Left lung (tissue), 4 donors: ENCODE measurements at regions not wholly inside any gene's neighbourhood (a gene's known extent, or its start where the extent isn't known, plus 50 kb on each side); places are given as distances from the start of the nearest gene placed in this dataset.

Experiments
- ATAC-seq: fragments of 200-7000 bp; cut with Tn5 transposase; one replicate; pipeline ENCODE4 v1.9.1; 2020; ENCODE audit warnings: moderate library complexity
- DNase-seq, 4 donors: peaks; one replicate each; pipeline ENCODE4 v3.0.0-alpha.2; 2013 to 2020
- H3K27ac ChIP-seq, 2 donors: fragments of 200-600 bp; sonication (generic) in 1 of 2; one replicate each; pipeline versions ENCODE4 v1.5.0 to v1.8.0; 2020 to 2021
- H3K27me3 ChIP-seq, 2 donors: fragments of 200-600 bp; sonication (generic) in 1 of 2; one replicate each; pipeline versions ENCODE4 v1.5.0 to v1.8.0; 2020 to 2021
- H3K36me3 ChIP-seq, 2 donors: fragments of 200-600 bp; sonication (generic) in 1 of 2; one replicate each; pipeline versions ENCODE4 v1.5.0 to v1.8.0; 2020 to 2021
- H3K4me1 ChIP-seq, 2 donors: fragments of 200-600 bp; one replicate each; pipeline ENCODE4 v1.8.0; 2021
- H3K4me3 ChIP-seq, 2 donors: fragments of 200-600 bp; sonication (generic) in 1 of 2; one replicate each; pipeline versions ENCODE4 v1.5.0 to v1.8.0; 2020 to 2021; ENCODE audit warnings: mild to moderate bottlenecking in 1 of 2
- H3K9me3 ChIP-seq, 2 donors: fragments of 200-600 bp; sonication (generic) in 1 of 2; one replicate each; pipeline versions ENCODE4 v1.5.0 to v1.8.0; 2020 to 2021
- intact Hi-C, 2 donors: fragments of 100-400 bp; cut with DNase I; formaldehyde crosslinking; loops; one replicate each; pipeline versions ENCODE4 v1.11.2 to v1.14.2; 2022
- TF ChIP-seq, protein P1 (sequence below), 2 donors: fragments of 200-600 bp; sonication (generic) in 1 of 2; IDR thresholded peaks; one replicate each; pipeline versions ENCODE4 v1.5.0 to v1.8.0; 2021; ENCODE audit warnings: antibody characterized with exemption in 2 of 2
- donor health status: DM: no; HTN: yes; CAD: no.
- donor health status: DM: no; HTN: no; CAD: no.

DNA sequence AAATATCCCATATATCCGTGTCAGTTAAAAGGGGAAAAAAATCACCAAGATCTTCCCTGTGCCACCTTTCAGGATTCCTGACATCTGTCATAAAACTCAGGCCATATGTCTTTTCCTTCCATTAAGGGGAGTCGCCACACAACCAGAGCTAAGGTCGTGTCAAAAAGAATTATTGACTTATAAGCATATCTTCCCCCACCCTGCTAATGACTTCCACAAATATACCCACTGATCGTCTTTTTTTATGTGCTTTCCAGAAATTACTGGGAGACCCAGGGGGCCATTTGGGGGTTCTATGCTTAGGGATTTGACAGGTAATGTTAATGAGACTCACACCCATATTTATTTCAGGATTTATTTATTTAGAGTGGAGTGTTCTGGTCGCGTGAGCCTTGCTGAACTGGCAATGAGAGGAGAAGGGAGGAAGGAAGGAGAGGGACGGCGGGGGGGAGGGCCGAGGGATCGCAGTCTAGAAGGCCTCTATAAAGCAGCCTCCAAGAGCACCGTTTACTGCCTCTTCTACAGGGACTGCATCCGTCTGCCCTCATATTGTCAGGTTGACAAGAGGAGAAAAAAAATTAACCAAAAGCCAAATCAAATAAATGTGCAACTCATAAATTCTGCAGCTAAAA, 135.7 kb upstream of the MGMT start:
- Histone ChIP-seq H3K27me3 (peaks cover 0 to 50% of the 10 kb centered on the region in 2 donors), H3K4me3 (no peak overlapping the region), H3K9me3 (no peaks in the 10 kb centered on the region), H3K27ac (no peak overlapping the region), H3K4me1 (no peaks in the 10 kb centered on the region), H3K36me3 (no peaks in the 10 kb centered on the region)
- intact Hi-C loops: no loop called here
- ATAC-seq: no peak
- TF ChIP-seq, protein P1, sequence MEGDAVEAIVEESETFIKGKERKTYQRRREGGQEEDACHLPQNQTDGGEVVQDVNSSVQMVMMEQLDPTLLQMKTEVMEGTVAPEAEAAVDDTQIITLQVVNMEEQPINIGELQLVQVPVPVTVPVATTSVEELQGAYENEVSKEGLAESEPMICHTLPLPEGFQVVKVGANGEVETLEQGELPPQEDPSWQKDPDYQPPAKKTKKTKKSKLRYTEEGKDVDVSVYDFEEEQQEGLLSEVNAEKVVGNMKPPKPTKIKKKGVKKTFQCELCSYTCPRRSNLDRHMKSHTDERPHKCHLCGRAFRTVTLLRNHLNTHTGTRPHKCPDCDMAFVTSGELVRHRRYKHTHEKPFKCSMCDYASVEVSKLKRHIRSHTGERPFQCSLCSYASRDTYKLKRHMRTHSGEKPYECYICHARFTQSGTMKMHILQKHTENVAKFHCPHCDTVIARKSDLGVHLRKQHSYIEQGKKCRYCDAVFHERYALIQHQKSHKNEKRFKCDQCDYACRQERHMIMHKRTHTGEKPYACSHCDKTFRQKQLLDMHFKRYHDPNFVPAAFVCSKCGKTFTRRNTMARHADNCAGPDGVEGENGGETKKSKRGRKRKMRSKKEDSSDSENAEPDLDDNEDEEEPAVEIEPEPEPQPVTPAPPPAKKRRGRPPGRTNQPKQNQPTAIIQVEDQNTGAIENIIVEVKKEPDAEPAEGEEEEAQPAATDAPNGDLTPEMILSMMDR (IDR thresholded peaks at IDR 0.05): no peak
- DNase-seq: no peak

DNA sequence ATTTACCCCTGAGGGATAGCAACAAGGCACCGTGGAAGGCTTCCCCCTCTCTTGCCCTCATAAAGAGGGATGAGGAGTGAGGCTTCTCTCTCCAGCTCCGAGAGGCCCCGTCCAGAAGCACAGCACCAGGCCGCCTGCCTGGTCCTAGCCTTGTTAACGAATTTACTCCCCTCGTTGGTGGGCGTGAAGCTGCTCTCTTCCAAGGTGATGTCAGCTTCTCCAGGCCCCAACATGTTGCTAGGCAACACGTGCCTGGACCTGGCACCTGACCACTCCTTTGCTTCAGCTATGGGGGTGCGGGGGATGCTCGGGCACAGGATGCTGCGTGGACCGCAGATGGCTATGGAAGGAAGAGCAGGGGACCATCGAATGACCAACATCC, 135.2 kb upstream of the MGMT start:
- ATAC-seq (no peak), DNase-seq (no peak)
- H3K27ac ChIP-seq: no peak overlapping the region
- no peaks in the 10 kb centered on the region for H3K9me3 ChIP-seq
- H3K4me3 ChIP-seq: no peak overlapping the region
- no peaks in the 10 kb centered on the region for H3K36me3 ChIP-seq
- H3K27me3 ChIP-seq: peaks cover 0 to 45% of the 10 kb centered on the region in 2 donors
- TF ChIP-seq, protein P1 (IDR thresholded peaks at IDR 0.05): no peak
- H3K4me1 ChIP-seq: no peaks in the 10 kb centered on the region
- intact Hi-C loops: no loop called here

DNA sequence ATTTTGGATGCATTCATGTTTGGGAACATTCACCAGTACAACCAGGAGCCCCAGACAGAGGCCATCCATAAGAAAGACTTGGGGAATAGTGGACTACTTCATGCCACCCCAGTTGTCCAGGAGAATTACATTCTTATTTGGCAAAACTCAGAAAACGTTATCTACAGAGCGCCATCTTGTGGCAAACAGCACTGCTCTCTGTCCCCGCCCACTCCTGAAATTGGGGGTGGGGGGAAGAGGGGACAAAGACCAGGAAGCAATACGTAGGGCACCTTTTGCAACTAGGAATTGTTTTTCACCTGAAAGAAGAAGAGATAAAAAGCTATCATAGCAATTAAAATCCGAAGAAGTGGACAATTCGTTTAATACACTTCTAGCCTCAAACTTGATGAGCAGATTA, 134.6 kb upstream of the MGMT start:
- TF ChIP-seq, protein P1 (IDR thresholded peaks at IDR 0.05): peak; percentile 21 to 23
- Histone ChIP-seq H3K27me3 (peaks cover 0 to 44% of the 10 kb centered on the region in 2 donors), H3K4me3 (no peak overlapping the region), H3K4me1 (no peaks in the 10 kb centered on the region), H3K9me3 (no peaks in the 10 kb centered on the region), H3K27ac (no peak overlapping the region), H3K36me3 (no peaks in the 10 kb centered on the region)
- intact Hi-C loops: no loop called here
- ATAC-seq (no peak), DNase-seq (peak in 1 of 4 donors; percentile 14)

DNA sequence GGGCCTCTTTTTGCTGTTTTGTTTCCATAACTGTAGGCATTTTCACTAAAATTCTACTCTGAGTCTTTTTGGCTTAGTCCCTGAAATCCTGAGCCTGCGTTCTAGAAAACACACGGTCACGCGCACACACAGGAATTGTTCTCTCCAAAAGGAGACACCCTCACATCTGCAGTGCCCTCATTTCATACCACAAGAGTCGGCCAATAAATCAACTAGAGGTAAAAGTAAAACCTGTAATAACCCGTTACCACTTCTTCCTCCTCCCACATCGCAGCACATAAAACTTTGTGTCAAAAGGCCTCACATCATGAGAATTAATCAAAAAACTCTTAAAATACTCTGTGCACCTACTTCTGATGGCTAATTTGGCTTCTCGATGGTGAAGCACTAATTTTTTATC, 133.3 kb upstream of the MGMT start:
- DNase-seq: no peak
- H3K4me3 ChIP-seq: no peak overlapping the region
- H3K27ac ChIP-seq: no peak overlapping the region
- H3K9me3 ChIP-seq: no peaks in the 10 kb centered on the region
- H3K27me3 ChIP-seq: peaks cover 0 to 44% of the 10 kb centered on the region in 2 donors
- TF ChIP-seq, protein P1 (IDR thresholded peaks at IDR 0.05): no peak
- no peak for ATAC-seq
- H3K36me3 ChIP-seq: no peaks in the 10 kb centered on the region
- intact Hi-C loops: no loop called here
- H3K4me1 ChIP-seq: no peaks in the 10 kb centered on the region

DNA sequence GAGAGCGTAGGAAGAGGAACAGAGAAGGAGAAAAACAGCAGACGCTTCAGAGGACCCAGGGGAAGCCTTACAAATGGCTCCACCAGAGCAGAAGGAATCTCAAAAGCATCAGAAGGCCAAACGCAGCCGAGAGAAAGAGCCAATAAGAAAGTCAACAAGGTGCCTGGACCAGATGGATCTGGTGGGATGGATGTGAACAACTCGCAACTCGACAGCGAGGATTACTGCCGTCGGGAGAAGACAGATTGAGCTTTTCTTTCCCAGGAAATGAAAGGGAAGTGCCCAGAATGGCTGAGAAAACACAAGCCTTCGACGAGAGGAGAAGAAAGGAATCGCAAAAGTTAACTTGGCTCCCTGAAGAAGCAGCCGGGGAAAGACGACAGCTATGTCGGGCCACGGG, 132.8 kb upstream of the MGMT start:
- TF ChIP-seq, protein P1 (IDR thresholded peaks at IDR 0.05): no peak
- peaks cover 0 to 44% of the 10 kb centered on the region in 2 donors for H3K27me3 ChIP-seq
- ATAC-seq (no peak), DNase-seq (no peak)
- no peaks in the 10 kb centered on the region for H3K9me3 ChIP-seq
- no peak overlapping the region for H3K4me3 ChIP-seq
- intact Hi-C loops: no loop called here
- no peak overlapping the region for H3K27ac ChIP-seq
- no peaks in the 10 kb centered on the region for H3K4me1 ChIP-seq
- no peaks in the 10 kb centered on the region for H3K36me3 ChIP-seq
